ENCODE measurements at regions not wholly inside any gene's neighbourhood (a gene's known extent, or its start where the extent isn't known, plus 50 kb on each side); places are given as distances from the start of the nearest gene placed in this dataset.

DNA sequence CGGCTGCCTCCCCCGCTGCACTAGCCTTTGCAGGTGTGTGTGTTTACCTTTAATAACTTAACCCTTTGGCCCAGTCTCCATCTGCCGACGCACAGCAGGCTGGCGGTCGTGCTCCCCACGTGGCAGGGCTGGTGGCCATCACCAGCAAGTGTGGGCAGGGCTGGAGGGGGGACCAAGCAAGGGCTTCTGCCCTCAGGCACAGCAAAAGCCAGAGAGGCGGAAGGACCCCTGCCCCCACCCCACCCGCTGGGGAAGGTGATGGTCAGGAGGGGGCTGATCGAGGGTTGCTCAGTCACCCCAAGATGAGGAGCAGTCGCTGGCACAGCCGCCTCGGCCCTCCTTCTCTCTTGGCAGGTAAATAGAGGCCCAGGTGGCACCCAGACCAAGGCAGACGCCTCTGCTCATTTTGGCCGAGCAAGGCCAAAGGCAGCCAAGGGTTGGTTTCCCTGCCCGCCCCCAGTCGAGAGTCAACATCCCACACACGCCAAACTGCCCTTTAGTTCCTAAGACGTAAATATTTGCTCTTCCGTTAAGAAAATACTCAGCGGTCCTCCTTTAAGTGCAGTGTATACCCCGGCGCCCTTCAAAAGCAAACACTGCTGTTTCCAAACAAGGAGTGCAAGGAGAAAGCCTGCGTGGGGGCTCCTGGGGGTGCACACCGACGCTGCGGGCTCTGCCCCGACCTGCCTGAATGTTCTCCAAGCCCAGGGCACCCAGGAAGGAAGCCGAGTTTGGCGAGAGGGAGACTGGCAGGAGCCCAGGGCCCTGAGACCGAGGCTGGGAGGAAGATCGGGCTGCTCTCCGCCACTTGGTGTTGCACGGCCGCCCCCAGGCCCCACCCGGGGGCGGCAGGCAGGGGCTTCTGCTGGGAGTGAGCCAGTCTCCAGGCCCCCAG lies 82.7 kb downstream of the SIK1 start:
- TF ChIP-seq, protein P1, sequence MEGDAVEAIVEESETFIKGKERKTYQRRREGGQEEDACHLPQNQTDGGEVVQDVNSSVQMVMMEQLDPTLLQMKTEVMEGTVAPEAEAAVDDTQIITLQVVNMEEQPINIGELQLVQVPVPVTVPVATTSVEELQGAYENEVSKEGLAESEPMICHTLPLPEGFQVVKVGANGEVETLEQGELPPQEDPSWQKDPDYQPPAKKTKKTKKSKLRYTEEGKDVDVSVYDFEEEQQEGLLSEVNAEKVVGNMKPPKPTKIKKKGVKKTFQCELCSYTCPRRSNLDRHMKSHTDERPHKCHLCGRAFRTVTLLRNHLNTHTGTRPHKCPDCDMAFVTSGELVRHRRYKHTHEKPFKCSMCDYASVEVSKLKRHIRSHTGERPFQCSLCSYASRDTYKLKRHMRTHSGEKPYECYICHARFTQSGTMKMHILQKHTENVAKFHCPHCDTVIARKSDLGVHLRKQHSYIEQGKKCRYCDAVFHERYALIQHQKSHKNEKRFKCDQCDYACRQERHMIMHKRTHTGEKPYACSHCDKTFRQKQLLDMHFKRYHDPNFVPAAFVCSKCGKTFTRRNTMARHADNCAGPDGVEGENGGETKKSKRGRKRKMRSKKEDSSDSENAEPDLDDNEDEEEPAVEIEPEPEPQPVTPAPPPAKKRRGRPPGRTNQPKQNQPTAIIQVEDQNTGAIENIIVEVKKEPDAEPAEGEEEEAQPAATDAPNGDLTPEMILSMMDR (IDR thresholded peaks at IDR 0.05) = no peak
- TF ChIP-seq POLR2A (IDR thresholded peaks at IDR 0.05) = no peak
- no peak overlapping the region for H3K4me3 ChIP-seq
- no peaks in the 10 kb centered on the region for H3K9me3 ChIP-seq
- no peaks in the 10 kb centered on the region for H3K36me3 ChIP-seq
- no peaks in the 10 kb centered on the region for H3K4me1 ChIP-seq
- intact Hi-C loops (cut with DNase I; ENCODE audit: low total_unique reads) = no loop called here
- no peak overlapping the region for H3K27ac ChIP-seq
- no peak for DNase-seq
- no peaks in the 10 kb centered on the region for H3K27me3 ChIP-seq

DNA sequence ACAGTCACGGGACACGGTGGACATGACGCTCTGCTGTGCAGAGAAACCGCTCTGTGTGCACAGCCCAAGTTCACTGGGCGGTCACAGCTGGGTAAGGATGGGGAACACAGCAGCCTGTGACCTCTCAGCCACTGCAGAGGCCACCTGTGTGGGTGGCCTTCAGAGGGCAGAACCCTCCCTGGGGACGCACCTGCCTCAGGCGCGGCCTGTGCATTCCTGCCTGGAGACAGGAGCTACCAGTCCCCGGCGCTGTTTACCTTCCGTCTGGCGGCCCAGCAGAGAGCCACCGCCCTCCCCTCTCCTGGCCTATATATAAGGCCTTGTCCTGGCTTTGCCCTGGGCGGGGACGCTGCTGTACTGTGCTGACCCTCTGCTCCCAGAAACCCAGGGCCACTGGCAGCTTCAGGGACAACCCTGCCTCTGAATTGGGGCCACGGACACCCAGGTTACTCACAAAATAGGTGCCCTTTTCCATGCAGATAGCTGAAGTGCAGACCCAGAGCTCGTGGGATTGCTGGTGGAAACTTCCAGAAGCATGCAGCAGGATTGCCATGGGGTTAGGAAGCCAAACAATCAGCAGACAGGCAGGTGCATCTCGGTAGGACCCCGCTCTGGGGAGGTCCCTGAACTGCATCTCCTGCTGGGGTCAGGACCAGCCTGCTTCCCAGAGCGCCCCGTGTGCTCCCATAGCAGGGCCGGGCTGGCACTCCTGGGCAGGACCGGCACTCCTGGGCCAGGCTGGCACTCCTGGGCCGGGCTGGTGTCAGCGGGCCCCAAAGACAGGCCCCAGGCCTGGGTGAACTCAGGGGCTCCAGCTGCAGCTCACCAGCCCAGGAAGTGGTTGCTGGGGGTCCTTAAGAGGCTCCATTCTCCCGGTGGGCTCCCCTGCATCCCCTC lies 83.6 kb downstream of the SIK1 start:
- no peaks in the 10 kb centered on the region for H3K9me3 ChIP-seq
- H3K27ac ChIP-seq = no peak overlapping the region
- H3K4me3 ChIP-seq = no peak overlapping the region
- no peaks in the 10 kb centered on the region for H3K4me1 ChIP-seq
- DNase-seq = no peak
- H3K36me3 ChIP-seq = no peaks in the 10 kb centered on the region
- H3K27me3 ChIP-seq = no peaks in the 10 kb centered on the region
- peak in 1 of 2 donors; percentile 20 for TF ChIP-seq POLR2A (IDR thresholded peaks at IDR 0.05)
- TF ChIP-seq, protein P1 (IDR thresholded peaks at IDR 0.05) = no peak
- intact Hi-C loops (cut with DNase I; ENCODE audit: low total_unique reads) = no loop called here

DNA sequence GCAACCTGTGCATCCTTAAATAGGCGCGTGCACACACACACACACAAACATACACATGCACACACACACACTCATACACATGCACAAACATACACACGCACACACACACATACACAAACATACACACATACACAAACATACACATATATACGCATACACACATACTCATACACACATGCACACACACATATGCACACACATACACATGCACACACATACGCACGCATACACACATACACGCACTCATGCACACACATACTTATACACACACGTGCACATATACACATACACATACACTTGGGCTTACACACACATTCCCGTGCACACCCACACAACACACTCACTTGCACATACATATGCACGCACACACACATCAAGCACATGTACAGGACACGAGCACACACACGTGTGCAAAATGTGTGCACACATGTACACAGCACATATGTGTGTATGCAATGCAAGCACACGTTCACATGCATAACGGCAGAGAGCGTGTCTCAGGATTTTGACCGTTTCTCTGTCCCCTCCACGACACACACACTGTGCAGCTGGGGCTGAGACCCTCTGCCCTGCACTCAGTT lies 84.5 kb downstream of the SIK1 start:
- intact Hi-C loops (cut with DNase I; ENCODE audit: low total_unique reads) = no loop called here
- TF ChIP-seq, protein P1 (IDR thresholded peaks at IDR 0.05) = no peak
- no peak for TF ChIP-seq POLR2A (IDR thresholded peaks at IDR 0.05)
- H3K9me3 ChIP-seq = no peaks in the 10 kb centered on the region
- no peak overlapping the region for H3K4me3 ChIP-seq
- no peaks in the 10 kb centered on the region for H3K4me1 ChIP-seq
- H3K27me3 ChIP-seq = no peaks in the 10 kb centered on the region
- no peak overlapping the region for H3K27ac ChIP-seq
- DNase-seq = no peak
- no peaks in the 10 kb centered on the region for H3K36me3 ChIP-seq

DNA sequence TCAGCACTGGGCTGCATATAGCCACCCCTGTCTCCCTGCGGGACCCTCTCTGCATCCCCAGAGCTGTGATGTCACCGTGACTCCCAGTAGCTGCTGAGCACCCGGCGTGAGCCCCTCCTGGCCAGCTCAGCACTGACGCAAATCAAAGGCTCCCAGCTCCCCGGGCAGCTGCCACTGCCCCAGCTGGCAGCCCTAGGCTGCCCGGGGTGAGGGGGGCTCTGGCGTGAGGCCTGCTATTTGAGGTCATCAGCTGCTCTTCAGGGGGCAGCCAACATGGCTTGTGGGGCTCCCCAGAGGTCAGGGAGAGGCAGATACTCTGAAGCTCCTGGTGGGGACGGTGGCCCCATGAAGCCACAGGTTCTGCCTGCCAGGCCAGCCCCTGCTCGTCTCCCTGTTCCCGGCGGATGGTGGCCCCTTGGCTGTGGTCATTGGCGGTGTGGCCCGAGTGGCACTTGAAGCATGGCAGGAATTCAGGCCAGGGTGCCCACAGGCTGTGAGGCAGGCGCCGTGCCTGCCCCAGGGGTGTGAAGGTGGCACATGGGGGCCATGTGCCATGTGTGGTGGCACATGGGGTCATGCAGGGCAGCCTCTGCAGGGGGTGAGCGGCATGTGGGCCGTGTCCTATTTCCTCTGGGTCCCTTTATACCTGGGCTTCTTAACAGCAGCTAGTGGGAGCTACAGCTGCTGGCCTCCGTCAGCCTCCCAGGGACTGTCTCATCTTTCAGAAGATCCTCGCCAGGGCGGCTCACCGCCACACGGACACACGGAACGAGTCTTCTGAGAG lies 85.4 kb downstream of the SIK1 start:
- no peaks in the 10 kb centered on the region for H3K9me3 ChIP-seq
- H3K36me3 ChIP-seq = no peaks in the 10 kb centered on the region
- no peaks in the 10 kb centered on the region for H3K4me1 ChIP-seq
- H3K27ac ChIP-seq = no peak overlapping the region
- H3K4me3 ChIP-seq = no peak overlapping the region
- DNase-seq = no peak
- intact Hi-C loops (cut with DNase I; ENCODE audit: low total_unique reads) = no loop called here
- TF ChIP-seq POLR2A (IDR thresholded peaks at IDR 0.05) = no peak
- H3K27me3 ChIP-seq = no peaks in the 10 kb centered on the region

All from uterus (tissue), 3 donors.